ENCODE measurements at regions not wholly inside any gene's neighbourhood (a gene's known extent, or its start where the extent isn't known, plus 50 kb on each side); places are given as distances from the start of the nearest gene placed in this dataset.

DNA sequence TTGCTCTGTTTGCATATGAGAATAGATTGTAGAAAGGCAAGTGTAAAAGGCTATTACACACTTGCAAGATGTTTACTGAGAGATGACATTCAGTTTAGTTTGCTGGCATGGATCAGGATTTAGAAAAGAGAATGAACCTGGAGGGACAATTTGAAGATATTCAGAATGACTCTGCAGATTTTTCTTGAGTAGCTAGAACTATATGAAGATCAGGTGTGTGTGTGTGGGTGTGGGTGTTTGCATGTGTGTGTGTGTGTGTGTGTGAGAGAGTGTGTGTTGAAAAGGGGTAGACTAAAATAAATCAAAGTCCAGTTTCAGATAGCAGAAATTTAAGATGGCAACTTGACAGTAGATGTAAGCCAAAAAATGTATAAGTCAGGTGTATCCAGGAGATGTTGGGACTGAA lies 74.0 kb upstream of the ANXA1 start:
- no peak overlapping the region for H3K4me3 ChIP-seq (ENCODE audit: low read length)
- no peaks in the 10 kb centered on the region for H3K27me3 ChIP-seq (ENCODE audit: control insufficient read depth, insufficient read depth, low read length)
- no peak overlapping the region for H3K4me2 ChIP-seq (ENCODE audit: low read length)
- H3K36me3 ChIP-seq (ENCODE audit: insufficient read depth, low read length), result no peaks in the 10 kb centered on the region
- peaks cover 54% of the 10 kb centered on the region for H3K4me1 ChIP-seq (ENCODE audit: control insufficient read depth, insufficient read depth, low read length)
- H3K9ac ChIP-seq (ENCODE audit: low read depth, low read length), result no peak overlapping the region
- no peaks in the 10 kb centered on the region for H3K9me3 ChIP-seq (replicated peaks; ENCODE audit: low read length)

DNA sequence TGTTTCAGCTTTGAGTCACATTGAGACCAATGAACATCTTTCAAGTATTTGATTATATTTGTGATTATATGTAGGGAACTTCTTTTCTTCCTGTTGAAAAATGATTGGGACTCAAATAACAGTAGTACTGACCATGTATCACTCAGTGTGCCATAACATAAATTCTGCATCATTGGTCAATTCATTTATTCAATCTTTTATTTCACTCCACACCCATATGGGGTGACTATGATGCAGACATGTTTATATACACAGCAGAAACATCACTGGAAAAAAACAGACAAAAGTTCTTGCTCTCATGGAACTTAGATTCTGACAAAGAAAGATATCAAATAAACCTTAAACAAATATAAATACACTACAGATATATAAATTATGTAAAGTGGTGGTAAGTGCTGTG lies 74.7 kb upstream of the ANXA1 start:
- no peak overlapping the region for H3K9ac ChIP-seq (ENCODE audit: low read depth, low read length)
- no peaks in the 10 kb centered on the region for H3K9me3 ChIP-seq (replicated peaks; ENCODE audit: low read length)
- peaks cover 54% of the 10 kb centered on the region for H3K4me1 ChIP-seq (ENCODE audit: control insufficient read depth, insufficient read depth, low read length)
- no peak overlapping the region for H3K4me2 ChIP-seq (ENCODE audit: low read length)
- no peaks in the 10 kb centered on the region for H3K27me3 ChIP-seq (ENCODE audit: control insufficient read depth, insufficient read depth, low read length)
- no peak overlapping the region for H3K4me3 ChIP-seq (ENCODE audit: low read length)
- no peaks in the 10 kb centered on the region for H3K36me3 ChIP-seq (ENCODE audit: insufficient read depth, low read length)

DNA sequence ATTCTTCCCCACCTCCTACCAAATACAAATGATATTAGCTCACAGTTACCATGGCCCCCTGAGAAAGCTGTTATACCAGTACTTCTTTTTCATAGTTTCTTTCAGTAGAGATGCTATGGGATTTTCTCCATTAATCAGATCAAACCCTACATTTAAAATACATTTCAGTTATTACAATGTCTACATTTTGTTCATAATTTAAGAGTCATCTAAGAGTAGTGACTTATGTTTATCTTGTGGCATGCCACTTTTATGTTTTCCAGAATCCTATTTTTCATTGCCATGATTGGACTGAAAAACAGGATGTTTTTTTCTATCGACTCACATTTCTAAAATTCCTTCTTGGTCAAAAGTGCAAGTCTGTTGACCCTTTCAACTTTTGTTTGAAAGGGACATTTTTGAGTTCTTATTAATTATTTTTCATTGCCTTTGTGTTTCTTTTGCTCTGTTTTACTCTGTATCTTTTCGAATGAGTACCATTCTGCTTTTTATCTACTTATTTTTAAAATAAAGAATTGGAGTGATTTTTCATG lies 77.4 kb upstream of the ANXA1 start:
- Histone ChIP-seq H3K4me2 (ENCODE audit: low read length) (peak overlapping the region; percentile 55), H3K4me3 (ENCODE audit: low read length) (peak overlapping the region; percentile 19), H3K9me3 (replicated peaks; ENCODE audit: low read length) (no peaks in the 10 kb centered on the region), H3K9ac (ENCODE audit: low read depth, low read length) (peak overlapping the region; percentile 69), H3K27me3 (ENCODE audit: control insufficient read depth, insufficient read depth, low read length) (no peaks in the 10 kb centered on the region), H3K36me3 (ENCODE audit: insufficient read depth, low read length) (no peaks in the 10 kb centered on the region), H3K4me1 (ENCODE audit: control insufficient read depth, insufficient read depth, low read length) (peaks cover 40% of the 10 kb centered on the region)

DNA sequence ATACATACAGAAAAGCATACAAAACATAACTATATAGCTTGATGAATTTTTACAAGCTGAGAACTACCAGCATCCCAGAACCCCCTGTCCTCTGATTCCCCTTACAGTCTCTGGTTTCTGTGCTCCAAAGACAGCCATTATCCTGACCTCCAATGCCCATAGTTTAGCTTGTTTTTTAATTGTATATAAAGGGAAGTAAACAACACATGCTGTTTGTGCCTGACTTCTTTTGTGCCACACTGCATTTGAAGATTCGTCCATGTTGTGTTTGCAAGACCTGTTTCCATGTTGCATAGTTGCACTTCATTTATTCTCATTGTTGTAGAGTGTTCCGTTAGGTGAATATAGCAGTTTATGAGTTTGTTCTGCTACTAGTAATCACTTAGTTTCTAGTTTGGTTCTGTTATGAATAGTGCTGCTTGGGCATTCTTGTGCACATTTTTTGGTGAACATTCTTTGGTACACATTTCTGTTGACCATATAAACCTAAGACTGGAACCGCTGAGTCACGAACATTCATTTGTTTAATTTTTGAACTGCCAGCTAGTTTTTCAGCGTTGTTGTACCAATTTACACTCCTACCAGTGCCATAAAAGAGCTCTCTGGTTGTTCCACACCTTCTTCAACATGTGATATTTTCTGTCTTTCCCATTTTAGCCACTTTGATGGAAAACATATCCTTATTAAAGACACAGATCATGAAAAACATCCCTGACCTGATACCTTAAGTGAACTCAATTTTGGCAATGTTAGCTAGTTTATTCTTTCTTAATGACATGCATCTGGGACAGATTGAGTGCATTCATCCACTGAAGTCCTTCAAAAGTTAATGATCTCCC lies 78.1 kb upstream of the ANXA1 start:
- H3K4me3 ChIP-seq (ENCODE audit: low read length), result peak overlapping the region; percentile 19
- H3K36me3 ChIP-seq (ENCODE audit: insufficient read depth, low read length), result no peaks in the 10 kb centered on the region
- H3K4me2 ChIP-seq (ENCODE audit: low read length), result peak overlapping the region; percentile 55
- no peaks in the 10 kb centered on the region for H3K9me3 ChIP-seq (replicated peaks; ENCODE audit: low read length)
- H3K4me1 ChIP-seq (ENCODE audit: control insufficient read depth, insufficient read depth, low read length), result peaks cover 40% of the 10 kb centered on the region
- H3K27me3 ChIP-seq (ENCODE audit: control insufficient read depth, insufficient read depth, low read length), result no peaks in the 10 kb centered on the region
- H3K9ac ChIP-seq (ENCODE audit: low read depth, low read length), result peak overlapping the region; percentile 69

DNA sequence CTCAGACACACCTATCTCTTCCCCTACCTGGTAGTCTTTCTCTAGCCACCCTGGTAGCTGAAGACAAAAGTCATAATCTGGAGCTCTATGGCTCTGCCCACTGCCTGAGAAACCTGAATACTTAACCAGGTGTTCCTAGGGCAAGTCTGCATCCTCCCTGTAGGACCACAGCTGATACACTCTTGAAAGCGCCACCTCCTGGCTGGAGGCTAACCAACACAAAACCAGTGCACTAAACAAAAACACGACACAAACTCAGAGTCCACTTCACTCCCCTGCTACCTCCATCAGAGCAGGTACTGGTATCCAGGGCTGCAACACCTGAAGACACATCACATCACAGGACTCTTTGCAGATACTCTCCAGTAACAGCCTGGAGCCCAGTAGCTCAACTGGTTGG lies 84.6 kb upstream of the ANXA1 start:
- H3K4me2 ChIP-seq (ENCODE audit: low read length), result no peak overlapping the region
- no peaks in the 10 kb centered on the region for H3K36me3 ChIP-seq (ENCODE audit: insufficient read depth, low read length)
- H3K9me3 ChIP-seq (replicated peaks; ENCODE audit: low read length), result no peaks in the 10 kb centered on the region
- H3K27me3 ChIP-seq (ENCODE audit: control insufficient read depth, insufficient read depth, low read length), result no peaks in the 10 kb centered on the region
- H3K4me1 ChIP-seq (ENCODE audit: control insufficient read depth, insufficient read depth, low read length), result no peaks in the 10 kb centered on the region
- H3K9ac ChIP-seq (ENCODE audit: low read depth, low read length), result no peak overlapping the region
- H3K4me3 ChIP-seq (ENCODE audit: low read length), result no peak overlapping the region

DNA sequence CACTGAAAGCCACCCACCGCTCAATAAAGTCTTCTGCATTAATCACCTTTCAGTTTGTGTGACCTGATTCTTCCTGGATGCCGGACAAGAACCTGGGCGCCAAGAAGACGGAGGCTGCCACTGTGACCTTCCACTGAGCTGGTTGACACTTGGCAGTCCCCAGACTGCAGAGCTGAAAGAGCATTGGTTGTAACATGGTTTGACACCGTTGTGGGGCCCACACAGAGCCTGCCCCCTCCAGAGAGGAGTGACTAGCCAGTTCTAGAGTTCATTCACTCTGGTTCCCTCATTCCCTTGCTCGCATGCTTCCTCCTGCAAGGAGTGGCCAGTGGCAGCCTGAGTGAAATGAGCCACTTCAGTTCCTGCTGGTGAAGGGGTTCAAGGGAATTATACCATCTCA lies 86.2 kb upstream of the ANXA1 start:
- no peak overlapping the region for H3K4me2 ChIP-seq (ENCODE audit: low read length)
- H3K4me3 ChIP-seq (ENCODE audit: low read length), result no peak overlapping the region
- H3K9me3 ChIP-seq (replicated peaks; ENCODE audit: low read length), result no peaks in the 10 kb centered on the region
- H3K4me1 ChIP-seq (ENCODE audit: control insufficient read depth, insufficient read depth, low read length), result no peaks in the 10 kb centered on the region
- H3K27me3 ChIP-seq (ENCODE audit: control insufficient read depth, insufficient read depth, low read length), result no peaks in the 10 kb centered on the region
- no peaks in the 10 kb centered on the region for H3K36me3 ChIP-seq (ENCODE audit: insufficient read depth, low read length)
- H3K9ac ChIP-seq (ENCODE audit: low read depth, low read length), result no peak overlapping the region

DNA sequence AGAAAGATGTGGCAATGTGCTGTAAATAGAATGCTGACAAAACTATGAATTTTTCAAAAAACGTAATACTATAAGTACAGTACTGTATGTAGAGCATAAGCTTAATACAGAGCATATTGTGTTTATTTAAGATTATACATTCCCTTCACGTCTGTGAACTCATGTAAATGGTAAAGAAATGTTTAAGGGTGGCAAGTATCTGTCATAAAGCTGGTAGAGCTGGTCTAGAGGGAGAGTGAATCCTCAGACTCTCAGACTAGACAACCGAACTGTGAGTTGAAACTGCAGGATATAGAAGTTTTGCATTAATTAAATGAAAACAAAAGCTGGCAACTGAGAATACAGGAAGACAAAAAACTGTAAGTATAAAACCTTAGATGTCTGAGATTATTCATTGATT lies 87.3 kb upstream of the ANXA1 start:
- Histone ChIP-seq H3K9ac (ENCODE audit: low read depth, low read length) (no peak overlapping the region), H3K27me3 (ENCODE audit: control insufficient read depth, insufficient read depth, low read length) (no peaks in the 10 kb centered on the region), H3K4me1 (ENCODE audit: control insufficient read depth, insufficient read depth, low read length) (no peaks in the 10 kb centered on the region), H3K4me3 (ENCODE audit: low read length) (no peak overlapping the region), H3K4me2 (ENCODE audit: low read length) (no peak overlapping the region), H3K9me3 (replicated peaks; ENCODE audit: low read length) (no peaks in the 10 kb centered on the region), H3K36me3 (ENCODE audit: insufficient read depth, low read length) (no peaks in the 10 kb centered on the region)

DNA sequence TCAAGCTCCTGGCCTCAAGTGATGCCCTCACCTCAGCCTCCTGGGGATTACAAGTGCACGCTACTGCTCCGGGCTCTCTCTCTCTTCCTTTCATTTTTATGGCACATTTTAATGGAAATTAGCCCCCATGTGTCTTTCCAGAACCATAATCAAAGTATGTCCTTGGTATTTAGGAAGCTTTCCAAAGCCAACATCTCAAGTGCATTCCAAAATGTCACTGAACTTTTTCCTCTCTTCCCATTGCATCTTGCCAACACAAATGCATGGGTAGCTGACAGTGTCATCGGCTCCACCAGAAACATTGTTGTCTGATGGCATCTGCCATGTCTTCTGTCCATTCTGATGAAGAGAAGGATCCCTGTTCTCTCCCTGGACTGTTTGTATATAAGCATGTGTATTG lies 90.5 kb upstream of the ANXA1 start:
- peaks cover 4% of the 10 kb centered on the region for H3K4me1 ChIP-seq (ENCODE audit: control insufficient read depth, insufficient read depth, low read length)
- no peak overlapping the region for H3K4me3 ChIP-seq (ENCODE audit: low read length)
- H3K27me3 ChIP-seq (ENCODE audit: control insufficient read depth, insufficient read depth, low read length), result no peaks in the 10 kb centered on the region
- H3K9me3 ChIP-seq (replicated peaks; ENCODE audit: low read length), result no peaks in the 10 kb centered on the region
- no peak overlapping the region for H3K4me2 ChIP-seq (ENCODE audit: low read length)
- no peaks in the 10 kb centered on the region for H3K36me3 ChIP-seq (ENCODE audit: insufficient read depth, low read length)
- H3K9ac ChIP-seq (ENCODE audit: low read depth, low read length), result no peak overlapping the region

DNA sequence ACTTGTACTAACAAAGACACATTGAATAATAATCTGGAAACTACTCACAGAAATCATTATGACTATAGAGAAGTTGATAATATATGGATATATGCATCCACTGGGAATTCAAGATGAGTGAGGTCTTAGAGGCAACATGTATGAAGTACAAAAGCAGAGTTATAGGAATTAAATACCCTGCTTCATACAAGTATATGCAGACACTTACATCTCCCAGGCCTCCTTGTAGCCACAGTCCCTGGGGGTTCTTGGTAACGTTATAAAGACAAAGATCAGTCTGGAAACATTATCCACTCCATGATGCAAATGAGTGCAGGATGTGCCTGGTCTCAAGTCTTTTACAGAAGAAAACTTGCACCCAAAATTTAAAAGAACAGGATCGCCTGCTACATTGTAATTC lies 92.4 kb upstream of the ANXA1 start:
- Histone ChIP-seq H3K4me1 (ENCODE audit: control insufficient read depth, insufficient read depth, low read length) (peaks cover 4% of the 10 kb centered on the region), H3K4me2 (ENCODE audit: low read length) (no peak overlapping the region), H3K4me3 (ENCODE audit: low read length) (no peak overlapping the region), H3K9ac (ENCODE audit: low read depth, low read length) (no peak overlapping the region), H3K9me3 (replicated peaks; ENCODE audit: low read length) (no peaks in the 10 kb centered on the region), H3K36me3 (ENCODE audit: insufficient read depth, low read length) (no peaks in the 10 kb centered on the region), H3K27me3 (ENCODE audit: control insufficient read depth, insufficient read depth, low read length) (no peaks in the 10 kb centered on the region)

DNA sequence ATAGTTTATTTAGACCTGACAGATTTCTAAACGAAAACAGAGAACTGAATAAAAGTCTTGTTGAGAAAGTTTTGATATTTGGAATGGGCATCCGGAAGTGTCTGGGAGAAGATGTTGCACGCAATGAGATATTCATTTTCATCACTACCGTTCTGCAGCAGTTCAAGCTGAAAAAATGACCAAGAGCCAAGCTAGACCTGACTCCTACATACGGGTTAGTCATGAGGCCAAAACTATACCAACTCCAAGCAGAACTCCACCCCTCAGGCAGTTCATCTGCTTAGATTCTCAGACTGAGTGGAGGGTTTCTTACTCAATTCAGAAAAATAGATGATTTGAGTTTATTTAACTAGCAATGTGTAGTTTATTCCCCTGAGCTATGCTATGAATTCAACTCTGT lies 95.4 kb upstream of the ANXA1 start:
- H3K36me3 ChIP-seq (ENCODE audit: insufficient read depth, low read length), result no peaks in the 10 kb centered on the region
- no peaks in the 10 kb centered on the region for H3K27me3 ChIP-seq (ENCODE audit: control insufficient read depth, insufficient read depth, low read length)
- H3K4me2 ChIP-seq (ENCODE audit: low read length), result no peak overlapping the region
- H3K9ac ChIP-seq (ENCODE audit: low read depth, low read length), result no peak overlapping the region
- H3K9me3 ChIP-seq (replicated peaks; ENCODE audit: low read length), result no peaks in the 10 kb centered on the region
- H3K4me3 ChIP-seq (ENCODE audit: low read length), result no peak overlapping the region
- H3K4me1 ChIP-seq (ENCODE audit: control insufficient read depth, insufficient read depth, low read length), result peaks cover 9% of the 10 kb centered on the region

DNA sequence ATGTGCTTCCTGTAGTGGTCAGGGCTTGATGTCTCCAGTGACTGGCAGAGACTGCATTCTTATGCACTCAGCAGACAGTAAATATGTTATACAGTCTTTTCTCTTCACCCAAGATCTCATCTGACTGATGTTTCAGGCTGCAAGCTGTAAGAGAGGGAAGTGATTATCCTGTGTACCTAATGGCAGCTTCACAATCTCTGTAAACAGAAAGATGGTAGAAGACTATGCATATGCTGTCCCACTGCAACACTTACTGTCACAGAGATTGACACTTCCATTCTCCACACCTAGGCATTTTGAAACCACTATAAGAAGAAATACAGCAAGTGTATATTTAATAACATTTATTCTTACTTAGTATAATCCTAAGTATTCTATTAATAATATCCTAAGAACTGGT lies 97.6 kb upstream of the ANXA1 start:
- Histone ChIP-seq H3K36me3 (ENCODE audit: insufficient read depth, low read length) (no peaks in the 10 kb centered on the region), H3K4me1 (ENCODE audit: control insufficient read depth, insufficient read depth, low read length) (peaks cover 28% of the 10 kb centered on the region), H3K9ac (ENCODE audit: low read depth, low read length) (no peak overlapping the region), H3K9me3 (replicated peaks; ENCODE audit: low read length) (no peaks in the 10 kb centered on the region), H3K4me2 (ENCODE audit: low read length) (no peak overlapping the region), H3K4me3 (ENCODE audit: low read length) (no peak overlapping the region), H3K27me3 (ENCODE audit: control insufficient read depth, insufficient read depth, low read length) (no peaks in the 10 kb centered on the region)

DNA sequence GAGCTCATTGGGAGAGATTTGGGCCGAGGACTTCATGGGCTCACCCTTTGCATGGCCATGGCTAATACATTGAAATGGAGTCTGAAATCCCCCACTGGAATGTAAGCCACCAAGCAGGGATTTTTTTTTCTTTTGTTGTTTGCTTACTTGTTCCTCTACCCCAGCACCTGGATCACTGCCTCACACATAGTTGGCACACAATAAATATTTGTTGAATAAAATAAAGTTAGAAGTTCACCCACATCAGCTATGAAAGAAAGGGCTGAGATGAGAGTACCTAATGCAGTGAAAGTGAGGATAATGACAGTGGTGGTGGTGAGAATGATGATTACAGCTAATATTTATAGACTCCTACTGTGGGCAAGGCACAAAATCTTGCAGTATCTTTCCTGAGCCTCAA lies 98.1 kb upstream of the ANXA1 start:
- H3K27me3 ChIP-seq (ENCODE audit: control insufficient read depth, insufficient read depth, low read length), result no peaks in the 10 kb centered on the region

More for the DNA sequence above, 98.1 kb upstream of the ANXA1 start:
- H3K36me3 ChIP-seq (ENCODE audit: insufficient read depth, low read length), result no peaks in the 10 kb centered on the region
- H3K9ac ChIP-seq (ENCODE audit: low read depth, low read length), result no peak overlapping the region
- no peak overlapping the region for H3K4me2 ChIP-seq (ENCODE audit: low read length)
- H3K4me1 ChIP-seq (ENCODE audit: control insufficient read depth, insufficient read depth, low read length), result peaks cover 30% of the 10 kb centered on the region
- no peak overlapping the region for H3K4me3 ChIP-seq (ENCODE audit: low read length)
- no peaks in the 10 kb centered on the region for H3K9me3 ChIP-seq (replicated peaks; ENCODE audit: low read length)

Data from skeletal muscle satellite cell (primary cell).